ENCODE measurements at regions not wholly inside any gene's neighbourhood (a gene's known extent, or its start where the extent isn't known, plus 50 kb on each side); places are given as distances from the start of the nearest gene placed in this dataset.

DNA sequence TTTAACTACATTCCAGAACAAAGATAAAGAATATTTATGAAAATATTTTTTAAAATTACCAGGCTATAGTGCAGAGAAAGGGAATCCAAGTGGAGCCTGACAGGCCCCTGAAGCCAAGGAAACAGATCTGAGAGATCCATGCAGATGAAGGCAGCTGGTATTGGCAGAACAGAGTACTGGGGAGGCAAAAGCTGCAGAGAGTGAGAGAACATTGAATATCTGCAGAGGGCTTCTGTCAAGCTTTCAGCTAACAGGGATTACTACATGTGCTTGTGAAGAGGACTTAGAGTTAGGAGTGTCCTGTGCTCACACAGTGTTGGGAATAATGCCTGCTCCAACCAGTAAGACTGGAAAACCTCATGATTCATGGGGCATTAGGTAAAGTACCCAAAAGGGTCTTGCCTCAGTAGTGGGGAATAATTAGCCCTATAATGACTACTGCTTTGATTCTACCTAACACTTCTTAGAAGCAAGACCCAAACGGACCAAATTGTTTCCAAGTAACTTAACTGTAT lies 657.2 kb downstream of the DHX35 start:
- no peak for DNase-seq (ENCODE audit: low read depth in 3 of 3, low spot score in 1 of 3)

DNA sequence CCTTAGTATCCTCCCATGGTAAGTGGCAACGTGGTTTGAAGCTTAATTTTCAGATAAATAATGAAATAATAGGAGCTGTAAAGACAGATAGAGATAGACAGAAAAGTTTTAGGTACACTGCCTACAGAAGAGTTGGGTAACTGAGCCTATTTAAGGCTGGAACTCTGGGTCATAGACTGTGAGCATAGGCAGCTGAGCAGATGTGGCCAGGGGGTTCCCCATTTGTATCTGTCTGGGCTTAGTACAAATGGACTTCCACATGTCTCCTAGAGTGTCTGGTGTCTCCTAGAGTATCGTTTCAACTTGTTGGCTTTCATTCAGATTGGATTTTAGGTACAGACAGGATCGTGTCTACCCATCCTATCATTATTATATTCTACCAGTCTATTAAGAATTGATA lies 649.8 kb downstream of the DHX35 start:
- DNase-seq (ENCODE audit: low read depth in 3 of 3, low spot score in 1 of 3), result no peak

- DNase-seq (ENCODE audit: low read depth in 3 of 3, low spot score in 1 of 3), result no peak
These were observed 645.0 kb downstream of the DHX35 start for GRCh38 chr20:39607141-39607540.

DNA sequence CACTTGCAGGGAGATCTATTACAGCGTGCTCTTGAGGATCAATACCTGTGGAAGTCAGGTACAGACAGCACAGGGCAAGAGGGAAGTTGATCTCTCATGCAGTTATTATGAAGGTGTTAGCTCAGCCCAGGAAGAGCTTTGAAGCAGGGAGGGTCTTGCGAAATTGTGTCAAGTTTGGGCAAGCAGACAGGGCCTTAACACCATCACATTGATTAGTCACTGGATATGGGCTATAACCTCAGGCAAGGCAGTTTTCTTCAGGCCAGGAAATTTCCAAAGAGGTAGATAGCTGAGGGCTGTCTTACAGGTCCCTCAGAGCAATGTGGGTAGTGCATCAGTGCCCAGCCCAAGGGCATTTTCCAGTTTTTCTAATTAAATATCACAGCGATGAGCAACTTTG lies 643.8 kb downstream of the DHX35 start:
- no peak for DNase-seq (ENCODE audit: low read depth in 3 of 3, low spot score in 1 of 3)

DNA sequence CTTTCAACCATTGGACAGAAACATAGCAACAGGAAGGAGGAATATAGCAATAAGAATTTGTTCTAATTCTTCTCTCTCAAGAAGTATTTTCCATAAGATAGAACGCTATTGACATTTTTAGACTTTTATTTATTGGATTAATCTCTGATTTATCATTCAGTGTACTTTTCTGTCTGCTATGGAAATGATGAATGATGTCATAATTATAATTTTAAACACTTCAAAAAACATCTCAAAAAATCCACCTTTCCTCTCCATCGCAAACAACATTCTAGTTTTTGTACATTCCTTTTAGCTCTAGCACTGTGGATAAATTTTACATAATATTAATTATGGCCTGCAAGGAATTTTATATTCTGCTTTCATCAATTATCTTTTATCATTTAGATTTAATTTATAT lies 643.2 kb downstream of the DHX35 start:
- no peak for DNase-seq (ENCODE audit: low read depth in 3 of 3, low spot score in 1 of 3)

- DNase-seq (ENCODE audit: low read depth in 3 of 3, low spot score in 1 of 3), result no peak
These were observed 641.1 kb downstream of the DHX35 start for GRCh38 chr20:39603219-39603618.

GRCh38 chr20:39602649-39603048 lies 640.5 kb downstream of the DHX35 start:
- DNase-seq (ENCODE audit: low read depth in 3 of 3, low spot score in 1 of 3), result no peak

GRCh38 chr20:39600871-39601270 lies 638.7 kb downstream of the DHX35 start:
- DNase-seq (ENCODE audit: low read depth in 3 of 3, low spot score in 1 of 3), result no peak

DNA sequence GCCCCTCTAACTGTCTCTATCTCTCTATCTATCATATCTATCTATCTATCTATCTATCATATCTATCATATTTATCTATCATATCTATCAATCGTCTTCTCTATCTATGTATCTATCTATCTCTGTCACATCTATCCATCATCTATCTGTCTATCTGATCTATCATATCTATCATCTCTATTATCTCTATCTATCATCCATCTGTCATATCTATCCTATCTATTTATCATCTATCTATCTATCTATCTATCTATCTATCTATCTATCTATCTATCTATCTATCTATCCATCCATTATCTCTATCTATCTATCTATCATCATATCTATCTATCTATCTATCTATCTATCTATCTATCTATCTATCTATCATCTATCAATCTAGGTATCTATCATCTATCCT lies 638.0 kb downstream of the DHX35 start:
- no peak for DNase-seq (ENCODE audit: low read depth in 3 of 3, low spot score in 1 of 3)

DNA sequence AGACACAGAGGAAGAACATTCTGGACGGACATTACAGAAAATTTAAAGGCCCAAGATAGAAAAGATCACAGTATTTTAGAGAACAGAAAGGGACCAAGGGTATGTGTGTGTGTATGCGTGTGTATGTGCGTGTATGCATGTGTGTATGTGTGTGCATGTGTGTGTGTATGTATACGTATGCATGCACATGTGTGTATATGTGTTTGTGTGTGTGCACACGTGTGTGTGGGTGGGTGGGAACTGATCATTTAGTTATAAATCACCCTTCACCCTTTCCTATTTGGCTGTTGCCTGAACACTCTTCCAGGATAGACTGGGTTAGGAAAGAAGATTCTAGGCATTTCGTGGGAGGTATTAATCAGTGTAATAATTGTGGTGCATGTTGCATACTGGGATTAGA lies 634.4 kb downstream of the DHX35 start:
- no peak for DNase-seq (ENCODE audit: low read depth in 3 of 3, low spot score in 1 of 3)

DNA sequence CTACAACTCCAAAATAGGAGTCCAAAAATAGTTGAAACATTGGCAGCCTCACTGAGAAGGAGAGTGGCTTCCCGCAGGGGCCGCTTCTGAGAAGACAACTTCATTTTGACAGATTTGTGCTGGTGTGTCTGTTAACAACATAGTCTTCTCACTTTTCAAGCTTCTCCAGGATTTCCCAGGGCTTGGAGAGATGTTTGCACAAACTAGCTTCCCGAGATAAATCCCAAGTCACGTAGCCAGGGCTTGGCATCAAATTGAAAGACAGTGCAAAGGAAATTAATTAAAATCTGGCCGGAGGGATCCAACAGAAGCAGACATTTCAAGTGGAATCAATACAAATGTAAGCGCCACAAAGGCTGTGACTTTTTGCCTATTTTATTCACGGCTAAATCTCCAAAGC lies 630.2 kb downstream of the DHX35 start:
- DNase-seq (ENCODE audit: low read depth in 3 of 3, low spot score in 1 of 3), result no peak

GRCh38 chr20:39588148-39588757 lies 626.1 kb downstream of the DHX35 start:
- DNase-seq (ENCODE audit: low read depth in 3 of 3, low spot score in 1 of 3), result no peak

DNA sequence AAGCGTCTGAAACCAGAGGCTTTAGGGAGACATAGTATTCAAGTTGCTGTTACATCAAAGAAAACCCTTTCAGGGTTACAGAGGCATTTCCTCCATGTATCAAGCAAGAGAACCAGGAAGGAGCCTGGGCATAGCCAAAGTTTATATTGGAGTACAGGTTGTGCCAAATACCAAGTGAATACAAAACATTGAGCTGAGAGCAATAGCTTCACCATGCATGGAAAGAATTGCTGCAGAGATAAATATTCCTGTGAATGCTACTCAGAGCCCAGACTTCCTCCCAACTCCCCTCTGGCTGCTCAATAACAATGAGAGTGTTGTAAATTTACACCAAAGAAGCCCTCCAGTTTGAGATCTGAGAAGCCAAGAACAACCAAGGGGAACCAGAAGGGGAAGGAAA lies 618.9 kb downstream of the DHX35 start:
- DNase-seq (ENCODE audit: low read depth in 3 of 3, low spot score in 1 of 3), result no peak

DNA sequence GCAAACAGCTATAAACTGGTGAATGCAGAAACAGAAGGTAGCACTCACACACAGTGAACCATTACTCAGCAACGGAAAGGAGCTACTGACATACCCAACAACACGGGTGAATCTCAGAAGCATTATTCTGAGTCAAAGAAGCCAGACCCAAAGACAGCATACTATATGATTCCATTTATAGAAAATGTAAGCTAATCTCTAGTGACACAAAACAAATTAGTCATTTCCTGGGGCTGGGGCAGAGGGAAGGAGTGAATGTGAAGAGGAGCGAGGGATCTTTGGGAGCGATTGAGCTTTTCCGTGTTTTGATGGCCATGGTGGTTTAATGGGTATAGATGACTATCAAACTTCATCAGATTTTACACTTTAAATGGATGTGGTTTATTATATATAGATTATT lies 614.6 kb downstream of the DHX35 start:
- no peak for DNase-seq (ENCODE audit: low read depth in 3 of 3, low spot score in 1 of 3)

DNA sequence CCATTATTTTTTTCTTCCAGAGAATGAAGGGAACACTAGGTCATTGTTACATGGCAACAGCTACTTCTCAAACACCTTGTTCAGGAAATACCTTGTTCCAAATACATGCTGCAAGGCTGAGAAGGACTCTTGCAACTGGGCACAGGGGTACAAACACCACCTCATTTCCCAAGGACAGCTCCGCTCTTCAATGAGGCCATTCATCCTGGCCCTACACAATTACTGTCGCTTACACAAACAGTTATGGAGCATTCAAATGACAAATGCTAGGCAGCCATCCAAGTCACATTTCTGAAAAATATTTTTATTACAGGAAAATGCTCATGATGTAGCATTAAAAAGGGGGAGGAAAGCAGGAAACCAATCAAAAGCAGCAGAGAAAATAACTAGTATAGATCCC lies 611.9 kb downstream of the DHX35 start:
- no peak for DNase-seq (ENCODE audit: low read depth in 3 of 3, low spot score in 1 of 3)

GRCh38 chr20:39571171-39571570 lies 609.0 kb downstream of the DHX35 start:
- no peak for DNase-seq (ENCODE audit: low read depth in 3 of 3, low spot score in 1 of 3)

DNA sequence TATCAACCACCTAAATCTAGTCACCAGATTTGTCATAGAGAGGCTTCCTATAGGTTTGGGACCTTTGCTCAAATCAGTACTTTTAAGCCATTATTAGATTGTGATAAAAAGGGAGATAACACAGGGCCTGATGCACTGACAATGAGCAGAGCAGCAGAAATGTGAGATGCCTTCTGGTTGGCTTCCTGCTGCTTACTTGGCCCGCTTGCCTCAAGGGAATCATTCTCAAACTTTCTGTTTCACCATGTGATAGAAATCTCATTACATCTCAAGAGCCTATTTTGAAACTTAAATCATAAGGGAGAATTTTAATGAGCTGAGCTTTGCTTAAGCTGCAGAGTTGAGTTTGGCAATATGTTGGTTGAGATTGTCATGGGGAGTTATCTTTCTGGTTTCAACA lies 606.0 kb downstream of the DHX35 start:
- DNase-seq (ENCODE audit: low read depth in 3 of 3, low spot score in 1 of 3), result no peak

DNA sequence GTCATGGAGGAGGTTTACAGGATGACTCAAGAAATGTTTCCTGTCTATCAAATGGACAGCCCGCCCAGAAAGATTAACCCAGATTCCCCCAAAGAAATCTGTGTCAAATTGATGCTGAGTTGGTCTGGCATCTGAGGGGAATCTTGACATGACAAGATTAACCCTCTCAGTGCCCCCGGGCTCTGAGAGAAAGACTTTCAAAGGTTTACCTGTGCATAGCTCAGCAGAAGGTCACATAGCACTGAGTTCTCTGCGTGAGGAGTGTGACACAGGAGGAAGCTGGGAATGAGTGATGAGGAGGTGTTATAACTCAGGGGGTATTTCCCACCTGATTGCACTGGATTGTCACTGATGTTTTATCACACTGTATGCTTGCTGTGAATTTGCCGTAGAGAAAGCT lies 601.2 kb downstream of the DHX35 start:
- no peak for DNase-seq (ENCODE audit: low read depth in 3 of 3, low spot score in 1 of 3)

DNA sequence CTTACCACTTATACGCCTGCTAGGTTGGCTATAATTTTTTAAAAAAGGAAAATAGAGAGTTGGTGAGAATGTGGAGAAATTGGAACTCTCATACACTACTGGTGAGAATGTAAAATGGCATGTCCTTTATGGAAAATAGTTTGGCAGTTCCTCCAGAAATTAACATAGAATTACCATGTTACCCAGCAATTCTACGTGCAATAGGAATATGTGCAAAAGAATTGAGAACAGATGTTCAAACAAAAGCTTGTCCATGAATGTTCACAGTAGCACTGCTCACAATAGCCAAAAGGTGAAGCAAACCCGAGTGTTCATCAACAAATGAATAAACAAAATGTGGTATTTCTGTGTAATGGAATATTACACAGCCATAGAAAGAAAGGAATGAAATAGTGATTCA lies 592.2 kb downstream of the DHX35 start:
- no peak for DNase-seq (ENCODE audit: low read depth in 3 of 3, low spot score in 1 of 3)

GRCh38 chr20:39553120-39553519 lies 591.0 kb downstream of the DHX35 start:
- no peak for DNase-seq (ENCODE audit: low read depth in 3 of 3, low spot score in 1 of 3)

DNA sequence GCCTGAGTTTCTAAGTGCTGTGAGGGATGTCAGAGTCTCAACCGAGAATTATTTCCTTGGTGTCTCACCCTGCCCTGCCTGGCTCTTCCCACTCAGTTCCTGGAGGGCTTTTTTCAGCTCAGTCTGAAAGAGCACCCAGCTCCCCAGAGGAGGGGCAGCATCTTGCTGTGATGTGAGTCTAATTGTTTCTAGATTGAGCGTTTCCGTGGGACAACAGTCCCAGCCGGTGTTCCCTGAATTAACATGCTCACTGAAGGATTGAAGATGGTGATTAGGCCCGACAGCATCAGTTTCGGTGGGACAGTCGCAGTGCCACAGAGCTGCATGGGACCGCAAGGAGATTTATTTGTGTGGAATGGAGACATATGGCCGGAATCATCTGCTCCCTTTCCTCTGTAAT lies 587.6 kb downstream of the DHX35 start:
- DNase-seq (ENCODE audit: low read depth in 3 of 3, low spot score in 1 of 3), result no peak

- DNase-seq (ENCODE audit: low read depth in 3 of 3, low spot score in 1 of 3), result no peak
These were observed 585.6 kb downstream of the DHX35 start for GRCh38 chr20:39547546-39548408.
